GM19023 (cell line): ENCODE measurements at regions not wholly inside any gene's neighbourhood (a gene's known extent, or its start where the extent isn't known, plus 50 kb on each side); places are given as distances from the start of the nearest gene placed in this dataset.

Experiments
- ATAC-seq: cut with Tn5 transposase; IDR thresholded peaks from one replicate; pipeline ENCODE4 v1.9.1; 2021; ENCODE audit warnings: mild to moderate bottlenecking, moderate library complexity; ENCODE audit not compliant: unreplicated experiment

GRCh38 chr12:74980510-74980909 lies 229.1 kb downstream of the KCNC2 start:
- ATAC-seq: no peak

GRCh38 chr12:74981541-74981940 lies 228.1 kb downstream of the KCNC2 start:
- ATAC-seq: no peak

GRCh38 chr12:74983917-74984316 lies 225.7 kb downstream of the KCNC2 start:
- no peak for ATAC-seq

GRCh38 chr12:74984631-74985030 lies 225.0 kb downstream of the KCNC2 start:
- ATAC-seq: no peak

GRCh38 chr12:74985293-74985985 lies 224.2 kb downstream of the KCNC2 start:
- ATAC-seq: no peak

- ATAC-seq: no peak
Observed at GRCh38 chr12:74985986-74986319, 223.7 kb downstream of the KCNC2 start.

- ATAC-seq: no peak
Observed at GRCh38 chr12:74988156-74988555, 221.5 kb downstream of the KCNC2 start.
